GM10266 (cell line): ENCODE measurements at regions not wholly inside any gene's neighbourhood (a gene's known extent, or its start where the extent isn't known, plus 50 kb on each side); places are given as distances from the start of the nearest gene placed in this dataset.
"Not testable (repeated sequence)": the region's sequence is repeated elsewhere in the genome, so short reads cannot be mapped to it uniquely, and the experiment has no call there.

Source experiments
- DNase-seq: peaks from one replicate; pipeline ENCODE4 v3.0.0; 2012; ENCODE audit errors: extremely low spot score
- CTCF ChIP-seq: IDR thresholded peaks from 2 replicates; pipeline ENCODE4 v1.5.1; 2012; ENCODE audit warnings: mild to moderate bottlenecking, low read depth; ENCODE audit not compliant: control insufficient read depth, insufficient read depth; ENCODE audit errors: missing control alignments

GRCh38 chr10:52574697-52575096 is 197.9 kb downstream of the MBL2 start:
- no peak for DNase-seq
- no peak for TF ChIP-seq CTCF

- no peak for DNase-seq
- TF ChIP-seq CTCF: no peak
Measured at GRCh38 chr10:52577047-52577446, 195.5 kb downstream of the MBL2 start.

- DNase-seq: no peak
- no peak for TF ChIP-seq CTCF
Measured at GRCh38 chr10:52578871-52579405, 193.6 kb downstream of the MBL2 start.

- DNase-seq: not testable (repeated sequence)
Measured at GRCh38 chr10:52581636-52582035, 190.9 kb downstream of the MBL2 start.

- TF ChIP-seq CTCF: no peak
- DNase-seq: no peak
Measured at GRCh38 chr10:52583336-52583735, 189.2 kb downstream of the MBL2 start.

- no peak for TF ChIP-seq CTCF
- no peak for DNase-seq
Measured at GRCh38 chr10:52586710-52587109, 185.9 kb downstream of the MBL2 start.

GRCh38 chr10:52597189-52597863 is 175.3 kb downstream of the MBL2 start:
- no peak for TF ChIP-seq CTCF
- DNase-seq: no peak

GRCh38 chr10:52598936-52599335 is 173.6 kb downstream of the MBL2 start:
- no peak for TF ChIP-seq CTCF
- DNase-seq: no peak
